AG09309 (cell line): ENCODE measurements at regions not wholly inside any gene's neighbourhood (a gene's known extent, or its start where the extent isn't known, plus 50 kb on each side); places are given as distances from the start of the nearest gene placed in this dataset.
"Not testable (repeated sequence)": the region's sequence is repeated elsewhere in the genome, so short reads cannot be mapped to it uniquely, and the experiment has no call there.

Source experiments
- DNase-seq: peaks from one replicate; pipeline ENCODE4 v3.0.0-alpha.2; 2010; ENCODE audit warnings: low read depth
- H3K4me3 ChIP-seq: 2 replicates; pipeline ENCODE4 v1.5.1; 2011; ENCODE audit warnings: mild to moderate bottlenecking, low read depth, low read length, moderate library complexity; ENCODE audit not compliant: control insufficient read depth
- CTCF ChIP-seq: IDR thresholded peaks from 2 replicates; pipeline ENCODE4 v1.5.1; 2011; ENCODE audit warnings: mild to moderate bottlenecking, low read depth, low read length, inconsistent platforms; ENCODE audit not compliant: insufficient read depth, control insufficient read depth; ENCODE audit errors: missing control alignments

DNA sequence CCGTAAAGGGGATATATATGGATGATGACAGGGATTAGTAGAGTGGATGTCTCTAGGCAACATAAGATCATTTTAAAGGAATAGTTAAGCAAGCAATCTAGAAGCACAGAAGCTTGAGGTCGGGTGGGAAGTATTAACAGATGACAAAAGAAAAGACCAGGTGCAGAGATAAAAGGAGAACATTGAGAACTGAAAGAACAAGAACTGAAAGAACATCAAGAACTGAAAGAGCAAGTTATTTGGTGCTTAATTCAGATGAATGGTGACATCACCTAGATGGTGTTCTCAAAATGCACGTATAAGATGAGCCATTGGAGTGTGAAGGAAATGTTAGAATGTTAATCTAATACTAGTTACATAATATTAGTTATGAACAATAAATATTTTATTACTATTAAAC is 224.0 kb upstream of the PDE3A start:
- no peak for TF ChIP-seq CTCF
- no peak for DNase-seq
- H3K4me3 ChIP-seq: no peak overlapping the region

GRCh38 chr12:20148241-20148640 is 220.1 kb upstream of the PDE3A start:
- no peak overlapping the region for H3K4me3 ChIP-seq
- no peak for TF ChIP-seq CTCF
- no peak for DNase-seq

- DNase-seq: no peak
These were observed 217.4 kb upstream of the PDE3A start for GRCh38 chr12:20150835-20151422.

GRCh38 chr12:20154052-20154451 is 214.3 kb upstream of the PDE3A start:
- no peak overlapping the region for H3K4me3 ChIP-seq
- DNase-seq: no peak
- TF ChIP-seq CTCF: no peak

More at GRCh38 chr12:20150835-20151422, 217.4 kb upstream of the PDE3A start:
- no peak overlapping the region for H3K4me3 ChIP-seq
- TF ChIP-seq CTCF: no peak

DNA sequence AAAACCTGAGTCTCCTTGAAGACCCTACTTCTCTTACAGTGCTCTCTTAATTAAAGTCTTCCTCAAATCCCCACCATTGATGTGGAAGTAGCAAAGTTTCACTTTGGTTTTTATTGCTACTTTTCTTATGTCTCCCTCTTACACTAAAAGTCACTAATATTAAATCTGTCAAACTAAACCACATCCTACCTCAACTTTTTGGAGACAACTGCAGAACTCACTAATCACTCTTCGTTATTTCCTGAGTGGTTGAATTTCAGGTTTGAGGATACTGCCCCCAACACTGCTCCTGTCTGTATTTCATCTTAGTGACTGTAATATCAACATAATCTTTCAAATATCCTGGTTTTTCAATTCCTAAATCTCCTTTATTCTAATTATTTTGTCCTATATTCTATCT is 213.0 kb upstream of the PDE3A start:
- no peak for TF ChIP-seq CTCF
- no peak overlapping the region for H3K4me3 ChIP-seq
- no peak for DNase-seq

DNA sequence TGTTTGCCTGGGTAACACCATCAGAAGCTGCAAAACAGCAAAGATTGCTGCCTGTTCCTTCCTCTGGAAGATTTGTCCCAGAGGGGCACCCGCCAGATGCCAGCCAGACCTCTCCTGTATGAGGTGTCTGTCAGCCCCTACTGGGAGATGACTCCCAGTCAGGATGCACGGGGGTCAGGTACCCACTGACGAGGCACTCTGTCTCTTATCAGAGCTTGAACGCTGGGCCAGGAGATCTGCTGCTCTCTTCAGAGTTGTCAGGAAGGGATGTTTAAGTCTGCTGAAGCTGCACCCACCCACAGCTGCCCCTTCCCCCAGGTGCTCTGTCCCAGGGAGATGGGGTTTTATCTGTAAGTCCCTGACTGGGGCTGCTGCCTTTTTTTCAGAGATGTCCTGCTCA is 207.4 kb upstream of the PDE3A start:
- not testable (repeated sequence) for H3K4me3 ChIP-seq, DNase-seq

GRCh38 chr12:20174528-20175175 is 193.7 kb upstream of the PDE3A start:
- no peak for TF ChIP-seq CTCF
- H3K4me3 ChIP-seq: no peak overlapping the region
- DNase-seq: no peak
